ENCODE measurements at regions not wholly inside any gene's neighbourhood (a gene's known extent, or its start where the extent isn't known, plus 50 kb on each side); places are given as distances from the start of the nearest gene placed in this dataset.

DNA sequence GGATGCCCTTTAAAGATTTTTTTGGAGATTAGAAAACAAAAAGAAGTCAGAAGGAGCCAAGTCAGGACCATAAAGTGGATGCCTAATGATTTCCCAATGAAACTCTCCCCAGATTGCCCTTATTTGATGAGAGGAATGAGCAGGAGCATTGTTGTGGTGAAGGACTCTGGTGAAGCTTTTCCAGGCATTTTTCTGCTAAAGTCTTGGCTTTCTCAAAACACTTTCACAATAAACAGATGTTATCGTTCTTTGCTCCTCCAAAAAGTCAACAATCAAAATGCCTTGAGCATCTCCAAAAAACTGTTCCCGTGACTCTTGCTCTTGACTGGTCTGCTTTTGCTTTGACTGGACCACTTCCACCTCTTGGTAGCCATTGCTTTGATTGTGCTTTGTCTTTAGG lies 121.8 kb downstream of the CAAP1 start:
- ATAC-seq, result no peak
- Mint-ChIP-seq H3K4me1 (peaks cover 9% of the 10 kb centered on the region), H3K9me3 (peaks cover 9% of the 10 kb centered on the region), H3K27ac (no peak overlapping the region), H3K4me3 (no peak overlapping the region), H3K36me3 (no peaks in the 10 kb centered on the region), H3K27me3 (ENCODE audit: low read depth) (no peaks in the 10 kb centered on the region)
- CTCF ChIA-PET, result no interaction called here
- TF ChIP-seq IRF2 (CRISPR knock-in tag; IDR thresholded peaks at IDR 0.05; ENCODE audit: borderline replicate concordance, low read depth) (no peak), FOXP1 (CRISPR knock-in tag; IDR thresholded peaks at IDR 0.05; ENCODE audit: borderline replicate concordance) (no peak), GABPB1 (CRISPR knock-in tag; IDR thresholded peaks at IDR 0.05) (no peak), ZNF121 (CRISPR knock-in tag; IDR thresholded peaks at IDR 0.05) (no peak), TP53 (CRISPR knock-in tag; IDR thresholded peaks at IDR 0.05) (no peak), JUN (CRISPR knock-in tag; IDR thresholded peaks at IDR 0.05) (no peak), TCF7 (CRISPR knock-in tag; IDR thresholded peaks at IDR 0.05; ENCODE audit: low read depth) (no peak), NFE2L1 (CRISPR knock-in tag; IDR thresholded peaks at IDR 0.05) (no peak), JAZF1 (CRISPR knock-in tag; IDR thresholded peaks at IDR 0.05) (no peak), FOXJ3 (CRISPR knock-in tag; IDR thresholded peaks at IDR 0.05; ENCODE audit: borderline replicate concordance) (no peak), MYBL2 (CRISPR knock-in tag; IDR thresholded peaks at IDR 0.05) (no peak), KAT7 (CRISPR knock-in tag; IDR thresholded peaks at IDR 0.05; ENCODE audit: borderline replicate concordance) (no peak), E2F5 (CRISPR knock-in tag; IDR thresholded peaks at IDR 0.05) (no peak)
- TF ChIP-seq, protein P1, sequence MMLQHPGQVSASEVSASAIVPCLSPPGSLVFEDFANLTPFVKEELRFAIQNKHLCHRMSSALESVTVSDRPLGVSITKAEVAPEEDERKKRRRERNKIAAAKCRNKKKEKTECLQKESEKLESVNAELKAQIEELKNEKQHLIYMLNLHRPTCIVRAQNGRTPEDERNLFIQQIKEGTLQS (CRISPR knock-in tag; conservative IDR thresholded peaks at IDR 0.05), result no peak
- POLR2A ChIA-PET, result interaction anchor here (0.6 kb wide), 1 partner anchor 19 kb away, joined by 7 read pairs; no protein-coding TSS in a partner anchor
- DNase-seq (ENCODE audit: low spot score), result no peak

- Mint-ChIP-seq H3K27ac (no peak overlapping the region), H3K4me3 (no peak overlapping the region), H3K36me3 (no peaks in the 10 kb centered on the region), H3K4me1 (peaks cover 9% of the 10 kb centered on the region), H3K9me3 (peaks cover 9% of the 10 kb centered on the region), H3K27me3 (ENCODE audit: low read depth) (no peaks in the 10 kb centered on the region)
- DNase-seq (ENCODE audit: low spot score), result no peak
- ChIA-PET CTCF (no interaction called here), POLR2A (no interaction called here)
- ATAC-seq, result no peak
- TF ChIP-seq, protein P2, sequence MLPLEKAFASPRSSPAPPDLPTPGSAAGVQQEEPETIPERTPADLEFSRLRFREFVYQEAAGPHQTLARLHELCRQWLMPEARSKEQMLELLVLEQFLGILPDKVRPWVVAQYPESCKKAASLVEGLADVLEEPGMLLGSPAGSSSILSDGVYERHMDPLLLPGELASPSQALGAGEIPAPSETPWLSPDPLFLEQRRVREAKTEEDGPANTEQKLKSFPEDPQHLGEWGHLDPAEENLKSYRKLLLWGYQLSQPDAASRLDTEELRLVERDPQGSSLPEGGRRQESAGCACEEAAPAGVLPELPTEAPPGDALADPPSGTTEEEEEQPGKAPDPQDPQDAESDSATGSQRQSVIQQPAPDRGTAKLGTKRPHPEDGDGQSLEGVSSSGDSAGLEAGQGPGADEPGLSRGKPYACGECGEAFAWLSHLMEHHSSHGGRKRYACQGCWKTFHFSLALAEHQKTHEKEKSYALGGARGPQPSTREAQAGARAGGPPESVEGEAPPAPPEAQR (CRISPR knock-in tag; IDR thresholded peaks at IDR 0.05), result no peak
- TF ChIP-seq, protein P3, sequence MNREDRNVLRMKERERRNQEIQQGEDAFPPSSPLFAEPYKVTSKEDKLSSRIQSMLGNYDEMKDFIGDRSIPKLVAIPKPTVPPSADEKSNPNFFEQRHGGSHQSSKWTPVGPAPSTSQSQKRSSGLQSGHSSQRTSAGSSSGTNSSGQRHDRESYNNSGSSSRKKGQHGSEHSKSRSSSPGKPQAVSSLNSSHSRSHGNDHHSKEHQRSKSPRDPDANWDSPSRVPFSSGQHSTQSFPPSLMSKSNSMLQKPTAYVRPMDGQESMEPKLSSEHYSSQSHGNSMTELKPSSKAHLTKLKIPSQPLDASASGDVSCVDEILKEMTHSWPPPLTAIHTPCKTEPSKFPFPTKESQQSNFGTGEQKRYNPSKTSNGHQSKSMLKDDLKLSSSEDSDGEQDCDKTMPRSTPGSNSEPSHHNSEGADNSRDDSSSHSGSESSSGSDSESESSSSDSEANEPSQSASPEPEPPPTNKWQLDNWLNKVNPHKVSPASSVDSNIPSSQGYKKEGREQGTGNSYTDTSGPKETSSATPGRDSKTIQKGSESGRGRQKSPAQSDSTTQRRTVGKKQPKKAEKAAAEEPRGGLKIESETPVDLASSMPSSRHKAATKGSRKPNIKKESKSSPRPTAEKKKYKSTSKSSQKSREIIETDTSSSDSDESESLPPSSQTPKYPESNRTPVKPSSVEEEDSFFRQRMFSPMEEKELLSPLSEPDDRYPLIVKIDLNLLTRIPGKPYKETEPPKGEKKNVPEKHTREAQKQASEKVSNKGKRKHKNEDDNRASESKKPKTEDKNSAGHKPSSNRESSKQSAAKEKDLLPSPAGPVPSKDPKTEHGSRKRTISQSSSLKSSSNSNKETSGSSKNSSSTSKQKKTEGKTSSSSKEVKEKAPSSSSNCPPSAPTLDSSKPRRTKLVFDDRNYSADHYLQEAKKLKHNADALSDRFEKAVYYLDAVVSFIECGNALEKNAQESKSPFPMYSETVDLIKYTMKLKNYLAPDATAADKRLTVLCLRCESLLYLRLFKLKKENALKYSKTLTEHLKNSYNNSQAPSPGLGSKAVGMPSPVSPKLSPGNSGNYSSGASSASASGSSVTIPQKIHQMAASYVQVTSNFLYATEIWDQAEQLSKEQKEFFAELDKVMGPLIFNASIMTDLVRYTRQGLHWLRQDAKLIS (CRISPR knock-in tag; IDR thresholded peaks at IDR 0.05; ENCODE audit: borderline replicate concordance), result no peak
- TF ChIP-seq TP53 (CRISPR knock-in tag; IDR thresholded peaks at IDR 0.05) (no peak), JUN (CRISPR knock-in tag; IDR thresholded peaks at IDR 0.05) (no peak), CREB1 (CRISPR knock-in tag; IDR thresholded peaks at IDR 0.05) (no peak), HMGA2 (CRISPR knock-in tag; IDR thresholded peaks at IDR 0.05) (no peak), PRRX2 (CRISPR knock-in tag; IDR thresholded peaks at IDR 0.05) (no peak), ZNF396 (CRISPR knock-in tag; IDR thresholded peaks at IDR 0.05; ENCODE audit: borderline replicate concordance) (no peak), GABPB1 (CRISPR knock-in tag; IDR thresholded peaks at IDR 0.05) (no peak), NR3C1 (CRISPR knock-in tag; conservative IDR thresholded peaks at IDR 0.05; ENCODE audit: low read depth) (no peak), PREB (CRISPR knock-in tag; IDR thresholded peaks at IDR 0.05; ENCODE audit: borderline replicate concordance) (no peak), IRF2 (CRISPR knock-in tag; IDR thresholded peaks at IDR 0.05; ENCODE audit: borderline replicate concordance, low read depth) (no peak), ATF2 (CRISPR knock-in tag; IDR thresholded peaks at IDR 0.05; ENCODE audit: borderline replicate concordance, low read depth) (no peak), TEAD4 (CRISPR knock-in tag; IDR thresholded peaks at IDR 0.05) (no peak)
- TF ChIP-seq, protein P4, sequence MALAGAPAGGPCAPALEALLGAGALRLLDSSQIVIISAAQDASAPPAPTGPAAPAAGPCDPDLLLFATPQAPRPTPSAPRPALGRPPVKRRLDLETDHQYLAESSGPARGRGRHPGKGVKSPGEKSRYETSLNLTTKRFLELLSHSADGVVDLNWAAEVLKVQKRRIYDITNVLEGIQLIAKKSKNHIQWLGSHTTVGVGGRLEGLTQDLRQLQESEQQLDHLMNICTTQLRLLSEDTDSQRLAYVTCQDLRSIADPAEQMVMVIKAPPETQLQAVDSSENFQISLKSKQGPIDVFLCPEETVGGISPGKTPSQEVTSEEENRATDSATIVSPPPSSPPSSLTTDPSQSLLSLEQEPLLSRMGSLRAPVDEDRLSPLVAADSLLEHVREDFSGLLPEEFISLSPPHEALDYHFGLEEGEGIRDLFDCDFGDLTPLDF (CRISPR knock-in tag; IDR thresholded peaks at IDR 0.05), result no peak
Observed at GRCh38 chr9:26768145-26768544, 124.5 kb downstream of the CAAP1 start.
